ENCODE measurements at regions not wholly inside any gene's neighbourhood (a gene's known extent, or its start where the extent isn't known, plus 50 kb on each side); places are given as distances from the start of the nearest gene placed in this dataset.

DNA sequence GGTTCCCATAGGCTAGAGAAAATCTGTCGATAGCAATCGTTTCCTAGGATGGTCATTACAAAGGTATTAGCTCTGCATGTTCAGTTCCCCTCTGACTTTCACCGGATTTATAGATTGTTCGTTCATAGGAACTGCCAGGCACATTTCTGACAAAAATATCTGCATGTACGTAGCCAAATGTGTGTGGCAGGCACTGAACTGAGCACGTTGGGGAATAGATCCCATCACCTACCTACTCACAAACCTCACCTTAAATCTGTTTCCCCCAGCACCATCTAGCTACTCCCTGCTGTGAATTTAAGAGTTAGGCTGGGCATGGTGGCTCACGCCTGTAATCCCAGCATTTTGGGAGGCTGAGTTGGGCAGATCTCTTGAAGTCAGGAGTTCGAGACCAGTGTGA, 64.5 kb upstream of the TANC2 start:
- TF ChIP-seq, protein P1, sequence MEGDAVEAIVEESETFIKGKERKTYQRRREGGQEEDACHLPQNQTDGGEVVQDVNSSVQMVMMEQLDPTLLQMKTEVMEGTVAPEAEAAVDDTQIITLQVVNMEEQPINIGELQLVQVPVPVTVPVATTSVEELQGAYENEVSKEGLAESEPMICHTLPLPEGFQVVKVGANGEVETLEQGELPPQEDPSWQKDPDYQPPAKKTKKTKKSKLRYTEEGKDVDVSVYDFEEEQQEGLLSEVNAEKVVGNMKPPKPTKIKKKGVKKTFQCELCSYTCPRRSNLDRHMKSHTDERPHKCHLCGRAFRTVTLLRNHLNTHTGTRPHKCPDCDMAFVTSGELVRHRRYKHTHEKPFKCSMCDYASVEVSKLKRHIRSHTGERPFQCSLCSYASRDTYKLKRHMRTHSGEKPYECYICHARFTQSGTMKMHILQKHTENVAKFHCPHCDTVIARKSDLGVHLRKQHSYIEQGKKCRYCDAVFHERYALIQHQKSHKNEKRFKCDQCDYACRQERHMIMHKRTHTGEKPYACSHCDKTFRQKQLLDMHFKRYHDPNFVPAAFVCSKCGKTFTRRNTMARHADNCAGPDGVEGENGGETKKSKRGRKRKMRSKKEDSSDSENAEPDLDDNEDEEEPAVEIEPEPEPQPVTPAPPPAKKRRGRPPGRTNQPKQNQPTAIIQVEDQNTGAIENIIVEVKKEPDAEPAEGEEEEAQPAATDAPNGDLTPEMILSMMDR (conservative IDR thresholded peaks at IDR 0.05; ENCODE audit: low read length), result no peak
- TF ChIP-seq EZH2phosphoT487 (IDR thresholded peaks at IDR 0.05; ENCODE audit: borderline replicate concordance, low read depth, low read length), result no peak
